ENCODE measurements at regions not wholly inside any gene's neighbourhood (a gene's known extent, or its start where the extent isn't known, plus 50 kb on each side); places are given as distances from the start of the nearest gene placed in this dataset.

DNA sequence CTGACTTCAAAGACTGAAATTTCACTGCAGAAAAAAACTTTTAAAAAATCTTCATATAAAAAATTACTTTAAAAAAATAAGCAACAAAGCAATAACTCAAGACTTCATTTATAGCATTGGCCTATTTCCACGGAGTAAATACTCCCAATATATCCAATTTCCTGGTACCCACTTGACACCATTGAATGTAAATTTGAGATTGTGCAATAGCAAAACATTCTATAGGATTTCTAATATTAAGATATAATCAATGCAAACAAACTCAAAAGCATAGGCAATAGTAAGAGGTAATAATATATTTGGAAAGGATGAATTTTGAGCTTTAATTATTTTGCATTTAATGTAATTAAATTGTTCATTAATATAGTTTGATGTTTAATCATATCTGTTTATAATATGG lies 148.0 kb upstream of the CNTN6 start:
- no peak overlapping the region for H3K4me3 ChIP-seq (ENCODE audit: low read depth, low read length)
- TF ChIP-seq, protein P1, sequence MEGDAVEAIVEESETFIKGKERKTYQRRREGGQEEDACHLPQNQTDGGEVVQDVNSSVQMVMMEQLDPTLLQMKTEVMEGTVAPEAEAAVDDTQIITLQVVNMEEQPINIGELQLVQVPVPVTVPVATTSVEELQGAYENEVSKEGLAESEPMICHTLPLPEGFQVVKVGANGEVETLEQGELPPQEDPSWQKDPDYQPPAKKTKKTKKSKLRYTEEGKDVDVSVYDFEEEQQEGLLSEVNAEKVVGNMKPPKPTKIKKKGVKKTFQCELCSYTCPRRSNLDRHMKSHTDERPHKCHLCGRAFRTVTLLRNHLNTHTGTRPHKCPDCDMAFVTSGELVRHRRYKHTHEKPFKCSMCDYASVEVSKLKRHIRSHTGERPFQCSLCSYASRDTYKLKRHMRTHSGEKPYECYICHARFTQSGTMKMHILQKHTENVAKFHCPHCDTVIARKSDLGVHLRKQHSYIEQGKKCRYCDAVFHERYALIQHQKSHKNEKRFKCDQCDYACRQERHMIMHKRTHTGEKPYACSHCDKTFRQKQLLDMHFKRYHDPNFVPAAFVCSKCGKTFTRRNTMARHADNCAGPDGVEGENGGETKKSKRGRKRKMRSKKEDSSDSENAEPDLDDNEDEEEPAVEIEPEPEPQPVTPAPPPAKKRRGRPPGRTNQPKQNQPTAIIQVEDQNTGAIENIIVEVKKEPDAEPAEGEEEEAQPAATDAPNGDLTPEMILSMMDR (IDR thresholded peaks at IDR 0.05; ENCODE audit: insufficient read depth, low read depth, low read length): no peak
- DNase-seq (ENCODE audit: low read depth): no peak

GRCh38 chr3:945738-946137 lies 147.1 kb upstream of the CNTN6 start:
- H3K4me3 ChIP-seq (ENCODE audit: low read depth, low read length): no peak overlapping the region
- TF ChIP-seq, protein P1 (IDR thresholded peaks at IDR 0.05; ENCODE audit: insufficient read depth, low read depth, low read length): no peak
- no peak for DNase-seq (ENCODE audit: low read depth)

GRCh38 chr3:952906-953305 lies 139.9 kb upstream of the CNTN6 start:
- H3K4me3 ChIP-seq (ENCODE audit: low read depth, low read length): no peak overlapping the region
- DNase-seq (ENCODE audit: low read depth): no peak
- TF ChIP-seq, protein P1 (IDR thresholded peaks at IDR 0.05; ENCODE audit: insufficient read depth, low read depth, low read length): no peak

DNA sequence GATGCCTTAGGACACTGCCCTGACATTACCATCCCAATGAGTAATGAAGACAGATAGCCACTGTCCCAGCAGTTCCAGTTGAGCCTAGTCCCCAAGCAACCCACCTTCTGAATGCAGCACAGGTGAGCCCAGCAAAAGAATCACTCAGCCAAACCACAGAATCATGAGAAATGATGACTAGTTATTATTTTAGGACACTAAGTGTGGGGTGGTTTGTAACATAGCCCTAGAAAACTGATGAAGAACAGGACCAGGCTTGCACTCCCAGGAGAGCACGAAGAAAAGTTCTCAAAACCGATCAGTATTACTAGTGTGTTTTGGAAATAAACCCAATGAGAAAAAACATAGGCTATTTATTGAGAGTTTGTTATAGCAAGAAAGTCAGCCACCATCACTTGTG lies 129.6 kb upstream of the CNTN6 start:
- no peak for DNase-seq (ENCODE audit: low read depth)
- TF ChIP-seq, protein P1 (IDR thresholded peaks at IDR 0.05; ENCODE audit: insufficient read depth, low read depth, low read length): no peak
- H3K4me3 ChIP-seq (ENCODE audit: low read depth, low read length): no peak overlapping the region

- no peak overlapping the region for H3K4me3 ChIP-seq (ENCODE audit: low read depth, low read length)
- DNase-seq (ENCODE audit: low read depth): no peak
- TF ChIP-seq, protein P1 (IDR thresholded peaks at IDR 0.05; ENCODE audit: insufficient read depth, low read depth, low read length): no peak
These were observed 129.1 kb upstream of the CNTN6 start for GRCh38 chr3:963755-964154.

- TF ChIP-seq, protein P1 (IDR thresholded peaks at IDR 0.05; ENCODE audit: insufficient read depth, low read depth, low read length): no peak
- no peak overlapping the region for H3K4me3 ChIP-seq (ENCODE audit: low read depth, low read length)
- no peak for DNase-seq (ENCODE audit: low read depth)
These were observed 127.0 kb upstream of the CNTN6 start for GRCh38 chr3:965826-966225.

DNA sequence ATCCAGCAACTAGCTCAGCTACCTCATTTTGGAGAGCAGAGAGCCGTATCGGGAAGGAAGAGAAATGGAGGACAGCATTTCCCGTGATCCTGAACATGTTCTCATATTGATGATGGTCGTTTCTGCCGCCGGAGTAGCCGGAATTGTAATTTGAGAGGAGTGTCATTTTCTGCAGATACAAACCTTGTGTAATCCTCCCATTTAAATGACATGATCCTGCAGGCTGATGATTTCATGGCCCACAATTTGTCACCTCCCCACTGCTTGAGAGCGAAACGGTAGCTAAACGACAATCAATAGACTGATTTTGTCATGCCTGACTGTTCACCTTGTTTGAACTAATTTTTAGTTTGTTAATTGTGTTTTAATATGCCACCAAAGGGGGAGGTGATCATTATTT lies 126.5 kb upstream of the CNTN6 start:
- DNase-seq (ENCODE audit: low read depth): no peak
- TF ChIP-seq, protein P1 (IDR thresholded peaks at IDR 0.05; ENCODE audit: insufficient read depth, low read depth, low read length): no peak

More for the DNA sequence above, 126.5 kb upstream of the CNTN6 start:
- H3K4me3 ChIP-seq (ENCODE audit: low read depth, low read length): no peak overlapping the region
